GM11168 (cell line): ENCODE measurements at regions not wholly inside any gene's neighbourhood (a gene's known extent, or its start where the extent isn't known, plus 50 kb on each side); places are given as distances from the start of the nearest gene placed in this dataset.

Experiments
- in situ Hi-C: fragments of 300-500 bp; cut with MboI; formaldehyde crosslinking; loops from one replicate; pipeline ENCODE4 v1.12.0; 2022; ENCODE audit warnings: low sequenced_read_pairs; ENCODE audit not compliant: unreplicated experiment

DNA sequence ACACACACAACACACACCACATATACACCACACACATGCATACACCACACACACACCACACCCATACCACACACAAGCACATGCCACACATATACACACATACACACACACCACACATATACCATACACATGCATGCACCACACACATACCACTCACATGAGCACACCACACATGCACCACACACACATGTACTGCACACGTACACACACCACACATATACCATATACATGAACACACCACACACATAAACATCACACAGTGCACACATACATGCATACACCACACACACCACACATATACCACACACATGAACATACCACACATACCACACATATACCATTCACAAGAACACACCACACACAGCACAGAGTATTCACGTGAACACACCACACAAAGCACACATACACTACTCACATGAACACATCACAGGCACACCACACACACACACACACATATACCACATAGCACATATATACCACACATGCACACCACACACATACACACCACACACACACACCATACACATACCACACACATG, 219.9 kb upstream of the RAB6C start:
- in situ Hi-C loops, result no loop called here

DNA sequence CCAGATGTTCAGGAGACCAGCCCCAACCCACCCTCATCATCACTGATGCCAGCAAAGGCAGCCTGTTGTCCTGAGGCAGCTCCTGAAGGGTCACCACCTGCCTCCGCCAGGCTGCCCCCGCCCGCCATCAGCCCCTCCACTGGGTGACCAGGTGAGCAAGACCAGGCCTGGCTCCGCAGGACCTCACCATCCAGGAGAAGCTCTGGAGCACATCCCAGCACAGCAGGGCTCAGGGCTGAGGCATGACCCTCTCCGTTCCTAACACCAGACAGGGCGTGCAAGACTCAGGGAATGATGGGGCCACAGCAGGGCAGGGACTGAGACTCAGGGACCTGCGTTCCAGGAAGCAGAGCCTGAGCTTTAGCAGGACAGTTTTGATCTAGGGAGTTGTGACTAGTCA, 218.8 kb upstream of the RAB6C start:
- in situ Hi-C loops, result no loop called here

DNA sequence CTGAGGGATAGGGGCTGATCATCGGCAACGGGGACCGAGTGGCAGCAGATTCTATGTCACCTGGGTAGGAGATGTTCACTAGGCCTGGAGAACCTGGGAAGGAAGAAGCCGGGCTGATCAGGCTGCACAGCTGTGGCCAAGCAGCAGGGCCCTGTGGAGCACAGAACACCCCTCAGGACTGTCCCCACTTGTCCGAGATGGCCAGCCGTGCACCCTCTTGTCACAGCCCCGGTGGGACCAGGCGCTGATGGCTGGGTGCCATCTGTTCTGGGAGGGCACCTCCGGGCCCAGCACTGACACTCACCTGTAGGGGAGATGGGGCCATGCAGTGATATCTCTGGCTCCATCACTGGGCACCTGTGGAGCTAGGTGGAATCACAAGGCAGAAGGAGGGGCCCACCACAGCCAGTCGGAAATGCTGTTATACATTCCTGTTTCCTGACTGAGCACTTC, 217.9 kb upstream of the RAB6C start:
- in situ Hi-C loops, result no loop called here

DNA sequence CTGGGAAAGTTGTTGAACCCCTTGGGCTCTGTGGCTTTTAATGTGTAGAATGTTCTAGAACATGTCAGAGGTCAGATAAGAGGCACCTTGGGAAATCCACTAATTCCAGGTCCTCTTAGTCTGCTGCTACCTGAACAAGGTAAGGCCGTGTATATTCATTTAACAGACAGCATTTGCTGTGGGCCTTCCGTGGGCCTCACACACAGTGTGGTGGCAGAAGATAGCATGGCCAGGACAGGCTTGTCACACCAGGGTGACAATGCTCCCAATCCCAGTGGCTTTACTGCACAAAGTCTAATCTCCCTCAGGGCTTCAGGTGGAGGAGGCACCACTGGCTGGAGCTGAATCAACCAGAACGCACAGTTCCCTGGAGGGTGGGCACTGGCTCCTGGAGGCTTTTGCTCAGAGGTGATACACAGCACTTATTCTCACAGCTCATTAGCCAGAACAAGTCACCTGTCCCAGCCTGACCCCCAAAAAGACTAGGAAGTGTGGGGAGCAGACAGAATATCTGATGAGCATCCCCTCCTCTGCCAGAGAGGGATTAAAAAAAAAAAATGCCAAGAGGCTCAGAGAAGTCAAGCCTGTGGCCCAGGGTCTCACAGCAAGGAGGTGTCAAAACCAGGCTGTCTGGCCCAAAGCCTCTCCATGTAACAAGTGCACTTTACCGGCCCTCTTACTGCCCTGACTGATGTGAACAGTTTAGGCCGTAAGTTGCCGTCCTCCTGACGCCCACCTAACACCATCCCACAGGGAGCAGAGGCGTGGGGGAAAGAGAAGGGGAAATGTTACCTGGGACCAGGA, 216.9 kb upstream of the RAB6C start:
- in situ Hi-C loops, result no loop called here

DNA sequence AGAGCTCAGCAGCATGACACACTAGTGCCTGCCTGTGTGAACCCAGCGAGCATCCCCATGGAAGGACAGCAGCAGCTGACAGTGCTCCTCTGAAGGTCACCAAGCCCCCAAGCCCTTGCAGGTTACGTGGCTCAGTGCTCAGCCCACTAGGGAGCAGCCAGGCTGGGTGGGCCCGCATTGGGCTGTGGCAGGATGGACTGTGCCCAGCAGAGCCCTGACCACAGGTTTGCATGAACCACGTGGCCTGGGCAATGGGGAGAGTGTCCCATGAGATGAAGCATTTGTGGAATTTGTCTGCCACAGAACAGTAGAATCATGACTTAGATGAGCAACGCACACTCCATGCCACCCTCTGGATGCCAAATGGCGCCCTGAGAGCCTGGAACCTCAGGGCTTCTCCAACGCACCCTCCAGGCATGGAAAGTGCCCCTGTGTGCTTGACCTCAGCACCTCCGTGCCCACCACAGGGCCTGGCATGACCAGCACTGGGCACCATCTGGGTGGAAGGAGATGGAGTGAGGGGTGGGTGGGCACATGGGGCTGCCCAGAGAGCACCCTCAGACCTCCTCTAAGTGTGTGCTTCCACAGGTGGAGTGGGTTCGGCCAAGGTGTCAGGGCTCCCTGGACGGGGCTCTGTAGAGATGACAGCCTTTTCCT, 216.1 kb upstream of the RAB6C start:
- in situ Hi-C loops, result no loop called here

DNA sequence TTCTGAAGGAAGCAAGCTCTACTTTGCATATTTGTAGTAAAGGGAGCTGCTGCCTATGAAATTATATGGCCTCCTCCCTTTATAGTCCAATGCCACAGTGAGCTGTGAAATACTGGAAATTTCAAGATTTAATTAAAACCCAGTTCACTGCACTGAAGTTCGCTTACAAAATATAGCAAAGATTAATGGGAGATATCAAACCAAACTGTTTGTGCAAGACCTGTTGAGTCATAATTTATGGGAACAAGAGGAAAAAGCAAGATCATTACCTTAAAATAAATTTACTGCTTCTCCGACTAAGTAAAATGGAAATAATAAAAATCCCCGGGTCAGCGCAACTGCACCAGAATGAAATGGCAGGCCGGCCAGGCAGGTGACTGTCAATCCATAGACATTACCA, 215.5 kb upstream of the RAB6C start:
- in situ Hi-C loops, result no loop called here

DNA sequence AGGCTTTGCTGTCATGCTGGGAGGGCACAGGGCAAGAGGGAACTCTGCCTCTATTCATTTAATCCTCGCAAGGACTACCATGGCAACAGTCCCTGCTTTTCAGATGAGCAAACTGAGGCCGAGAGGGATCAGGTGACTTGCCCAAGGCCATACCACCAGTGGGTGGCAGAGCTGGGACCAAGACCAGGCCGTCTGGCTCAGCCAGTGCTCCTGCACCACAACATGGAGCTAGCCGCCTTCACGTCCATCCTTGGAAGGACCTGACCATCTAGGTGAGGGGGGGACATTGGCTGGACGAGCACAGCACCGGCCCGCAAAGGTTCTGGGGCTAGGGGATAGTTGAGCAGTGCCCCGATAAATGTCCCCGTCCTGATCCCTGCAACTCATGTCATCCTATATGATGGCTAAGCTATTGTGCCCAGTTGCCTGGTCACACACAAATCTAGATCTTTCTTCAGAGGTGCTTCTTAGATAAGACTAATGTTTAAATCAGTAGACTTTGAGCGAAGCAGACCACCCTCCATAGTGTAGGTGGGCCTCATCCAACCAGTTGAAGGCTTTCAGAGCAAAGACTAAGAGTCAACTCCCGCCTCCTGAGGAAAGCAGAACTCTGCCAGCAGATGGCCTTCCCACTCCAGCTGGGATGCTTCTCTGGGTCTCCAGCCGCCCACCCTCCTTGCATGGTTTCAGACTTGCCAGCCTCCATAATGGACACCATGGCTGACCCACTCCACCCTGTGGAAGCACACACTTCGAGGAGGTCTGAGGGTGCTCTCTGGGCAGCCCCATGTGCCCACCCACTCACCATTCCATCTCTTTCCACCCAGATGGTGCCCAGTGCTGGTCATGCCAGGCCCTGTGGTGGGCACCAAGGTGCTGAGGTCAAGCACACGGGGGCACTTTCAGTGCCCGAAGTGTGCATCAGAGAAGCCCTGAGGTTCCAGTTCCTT, 214.8 kb upstream of the RAB6C start:
- in situ Hi-C loops, result no loop called here

DNA sequence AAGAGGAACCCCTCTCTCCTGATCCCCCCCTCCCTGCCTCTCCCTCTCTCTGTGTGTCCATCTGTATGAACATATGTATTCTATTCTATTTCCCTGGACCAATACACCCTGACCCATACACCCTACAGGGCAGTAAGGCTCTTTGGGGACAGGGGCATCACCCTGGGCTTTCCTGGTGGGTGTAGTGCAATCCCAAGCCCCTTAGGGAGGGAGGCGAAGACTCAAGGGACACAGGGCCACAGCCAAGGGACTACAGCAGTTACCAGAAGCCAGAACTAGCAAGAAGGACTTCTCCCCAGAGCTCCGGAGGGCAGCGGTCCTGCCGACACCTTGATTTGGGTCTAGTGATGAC, 214.2 kb upstream of the RAB6C start:
- in situ Hi-C loops, result no loop called here

DNA sequence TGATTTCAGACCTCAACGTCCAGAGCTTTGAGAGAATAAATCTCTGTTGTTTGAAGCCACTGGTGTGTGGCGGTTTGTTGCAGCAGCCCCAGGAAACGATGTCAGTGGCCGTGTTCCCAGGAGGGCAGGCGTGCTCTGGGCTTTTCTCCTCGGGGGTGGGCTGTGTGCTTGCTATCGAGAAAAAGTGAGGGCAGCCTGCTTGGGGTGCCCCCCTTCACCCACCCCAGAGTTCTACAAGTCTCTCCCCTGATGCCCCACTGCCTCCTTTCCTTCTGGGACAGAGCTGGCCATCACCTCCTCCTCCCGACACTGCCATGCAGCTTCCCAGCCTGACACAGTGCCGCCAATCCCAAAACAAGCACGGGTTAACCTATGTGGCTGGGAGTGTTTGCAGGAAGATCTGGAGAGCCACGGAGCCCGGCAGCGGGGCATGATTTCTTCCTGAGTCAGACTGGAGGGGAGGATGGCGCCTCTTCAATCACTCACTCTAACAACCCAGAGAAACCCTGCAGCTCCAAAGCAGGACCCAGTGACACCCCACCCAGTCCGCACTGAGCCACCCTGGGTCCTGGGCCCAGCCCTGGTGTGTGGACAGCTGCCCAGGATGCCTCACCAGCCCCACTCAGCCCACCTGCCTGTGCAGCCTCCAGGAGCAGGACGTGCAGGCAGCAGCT, 213.7 kb upstream of the RAB6C start:
- in situ Hi-C loops, result no loop called here

DNA sequence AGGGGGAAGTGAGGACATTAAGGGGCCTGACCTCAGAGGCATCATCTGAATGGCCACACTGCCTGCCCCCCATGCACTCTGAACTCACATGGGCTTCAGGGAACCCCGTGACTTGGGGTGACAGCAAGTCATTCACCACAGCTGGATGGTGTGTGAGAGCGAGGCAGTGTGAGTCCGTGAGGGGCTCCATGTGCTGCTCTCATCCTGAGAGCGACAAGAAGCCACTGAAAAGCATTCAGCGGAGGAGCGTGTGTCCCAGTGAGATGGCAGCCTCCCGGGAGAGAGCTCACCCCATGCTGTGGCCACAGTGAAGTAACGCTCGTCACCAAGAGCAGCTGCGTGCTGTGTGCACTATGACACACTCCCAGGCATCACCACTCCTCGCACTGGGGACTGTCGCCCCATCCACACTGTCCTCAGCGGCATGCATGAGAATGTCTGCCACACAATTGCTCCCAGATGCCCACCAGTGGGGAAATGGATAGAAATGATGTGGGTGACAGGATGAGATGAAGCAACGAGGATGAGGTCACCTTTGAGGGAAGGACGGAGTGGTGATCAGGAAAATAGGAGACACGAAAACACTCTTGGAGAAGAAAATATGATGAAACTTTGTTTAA, 213.0 kb upstream of the RAB6C start:
- in situ Hi-C loops, result no loop called here

DNA sequence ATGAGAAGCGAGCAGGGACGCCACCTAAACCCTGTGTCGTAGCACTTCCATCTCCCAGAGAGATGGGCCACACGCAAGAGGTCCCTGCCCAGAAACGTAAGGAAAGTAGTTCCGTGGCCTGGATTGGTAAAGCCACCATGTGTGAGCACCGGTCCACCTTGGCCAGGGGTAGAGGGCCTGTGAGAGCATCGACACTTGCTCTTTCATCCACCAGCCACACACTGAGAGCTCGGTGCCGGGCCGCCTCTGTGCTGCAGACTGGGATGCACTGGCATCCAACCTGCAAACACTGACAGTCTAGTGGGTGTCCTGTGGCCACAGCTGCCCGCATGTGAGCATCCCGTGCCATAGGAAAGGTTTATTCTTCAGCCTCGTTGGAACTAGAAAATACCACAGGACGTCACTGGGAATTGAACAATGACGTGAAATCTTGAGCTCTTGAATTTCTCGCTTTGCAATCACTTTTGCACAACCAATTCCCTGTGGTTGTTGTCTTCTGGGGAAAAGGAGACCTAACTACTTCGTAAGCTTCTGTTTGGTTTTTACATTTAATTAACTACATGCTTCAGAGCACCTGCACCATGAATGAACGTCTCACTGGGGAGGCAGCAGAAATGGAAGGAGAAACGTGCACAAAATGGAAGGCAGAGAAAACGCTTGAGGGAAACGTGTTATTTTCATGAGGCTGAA, 212.0 kb upstream of the RAB6C start:
- in situ Hi-C loops, result no loop called here

DNA sequence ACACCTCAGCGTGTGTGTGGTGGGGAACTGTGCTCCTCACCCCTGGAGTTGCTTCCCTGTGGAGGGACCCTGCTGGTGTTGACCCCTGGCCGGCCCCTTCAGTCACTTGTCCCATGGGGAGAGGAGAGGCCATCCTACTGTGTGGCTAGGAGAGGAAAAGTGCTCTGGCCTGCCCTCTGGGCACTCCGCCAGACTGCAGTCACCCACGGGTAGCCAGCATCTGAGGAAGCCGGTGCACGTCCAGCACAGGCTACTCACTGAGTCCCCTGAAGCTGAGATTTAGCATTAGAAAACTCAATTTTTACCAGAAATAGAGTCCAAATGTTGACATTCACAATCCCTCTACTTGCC, 211.5 kb upstream of the RAB6C start:
- in situ Hi-C loops, result no loop called here

DNA sequence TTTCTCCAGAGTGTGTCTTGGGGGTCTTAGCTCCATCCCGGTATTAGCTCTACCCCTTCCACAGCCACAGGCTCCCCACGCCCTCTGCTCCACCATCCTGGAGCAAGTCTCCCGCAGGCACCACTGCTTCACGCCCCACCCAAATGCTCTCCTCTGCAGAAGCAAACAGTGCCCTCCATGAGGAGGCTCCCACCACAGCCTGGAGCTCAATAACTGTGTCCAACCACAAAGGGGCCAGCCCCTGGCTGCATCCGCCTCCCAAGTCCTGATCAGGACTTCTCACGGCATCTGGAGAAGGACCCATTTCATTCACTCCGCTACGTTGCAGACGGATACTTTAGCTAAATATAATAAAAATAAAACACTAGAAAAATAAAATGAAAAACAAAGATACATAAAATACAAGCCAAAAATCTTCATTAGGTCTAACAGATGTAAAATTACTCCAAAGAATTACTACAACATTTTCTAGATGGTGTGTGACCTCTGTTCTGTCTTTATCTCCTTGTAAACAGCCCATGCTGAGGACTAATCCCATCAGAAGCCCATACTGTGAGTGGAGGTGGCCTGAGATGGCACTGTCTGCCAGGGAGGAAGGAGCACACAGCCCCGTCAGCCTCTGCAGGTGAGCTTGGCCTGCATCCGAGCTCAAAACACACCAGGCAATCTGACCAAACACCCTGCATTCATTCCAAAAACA, 210.8 kb upstream of the RAB6C start:
- in situ Hi-C loops, result no loop called here

DNA sequence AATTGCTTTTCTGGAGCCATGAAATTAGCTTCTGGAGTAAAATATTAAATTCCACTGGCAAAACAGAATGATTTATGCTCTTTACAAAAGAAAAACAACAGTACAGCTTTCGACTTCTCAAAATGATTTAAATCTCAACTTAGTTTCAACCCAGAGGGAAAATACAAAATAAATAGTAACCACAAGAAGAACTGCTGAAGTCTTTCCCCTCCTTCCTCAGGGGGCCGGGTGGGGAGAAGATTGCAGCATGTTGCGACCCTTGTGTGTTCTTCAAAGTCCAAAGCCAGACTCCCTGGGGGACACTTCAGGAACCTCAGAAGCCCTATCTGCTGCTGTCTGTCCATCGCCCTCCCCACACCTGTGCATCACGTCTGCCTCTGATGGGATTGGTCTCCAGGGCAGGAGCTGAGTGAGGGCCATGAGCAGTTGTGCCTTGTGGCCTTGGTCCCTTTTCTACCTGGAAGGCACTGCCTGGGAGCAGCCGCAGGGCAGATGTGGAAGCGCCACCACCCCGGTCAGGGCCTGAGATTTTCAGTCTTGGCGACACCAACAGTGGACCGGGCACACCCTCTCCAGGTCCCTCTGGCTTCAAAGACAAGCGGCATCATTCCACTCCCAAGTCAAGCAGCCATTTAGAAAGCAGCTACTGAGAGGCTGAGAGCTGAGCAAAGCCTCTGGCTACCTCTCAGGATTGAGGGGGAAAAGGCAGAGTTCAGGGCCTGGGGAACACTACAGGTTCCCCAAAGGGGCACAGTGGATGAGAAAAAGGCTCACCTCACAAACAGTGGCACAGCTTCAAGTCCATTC, 210.1 kb upstream of the RAB6C start:
- in situ Hi-C loops, result no loop called here

DNA sequence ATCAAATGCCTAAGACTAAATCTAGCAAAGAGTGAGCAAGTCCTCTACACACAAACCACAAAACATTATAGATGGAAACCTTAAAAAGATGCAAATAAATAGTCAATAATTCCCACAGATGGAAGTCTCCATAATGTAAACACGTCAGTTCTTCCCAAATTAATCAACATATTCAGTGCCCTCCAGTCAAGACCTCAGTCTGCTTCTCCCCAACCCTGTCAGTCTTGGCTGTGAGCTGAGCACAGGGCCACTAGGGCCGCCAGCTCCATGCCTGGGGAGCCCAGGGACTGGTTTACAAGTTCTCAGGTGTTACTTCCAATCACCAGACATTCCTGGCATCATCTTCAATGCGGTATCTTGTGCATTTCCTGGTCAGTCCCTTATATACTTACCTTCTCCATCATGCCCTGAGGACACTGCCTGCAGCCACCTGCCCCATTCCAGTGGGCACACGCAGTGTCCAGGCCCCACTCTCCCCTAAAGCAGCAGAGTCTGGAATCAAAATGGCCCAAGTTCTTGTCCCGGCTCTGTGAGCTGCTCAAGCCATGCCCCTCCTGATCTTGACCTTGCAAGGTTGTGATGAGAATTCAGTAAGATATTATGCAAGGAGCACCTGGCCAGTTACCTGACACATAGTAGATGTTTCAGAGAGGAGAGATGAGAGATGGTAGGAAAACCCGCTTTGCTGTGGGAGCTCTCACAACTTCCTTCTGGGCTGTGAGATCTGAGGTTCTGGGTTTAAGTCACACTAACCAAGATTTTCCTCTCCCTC, 207.9 kb upstream of the RAB6C start:
- in situ Hi-C loops, result no loop called here

DNA sequence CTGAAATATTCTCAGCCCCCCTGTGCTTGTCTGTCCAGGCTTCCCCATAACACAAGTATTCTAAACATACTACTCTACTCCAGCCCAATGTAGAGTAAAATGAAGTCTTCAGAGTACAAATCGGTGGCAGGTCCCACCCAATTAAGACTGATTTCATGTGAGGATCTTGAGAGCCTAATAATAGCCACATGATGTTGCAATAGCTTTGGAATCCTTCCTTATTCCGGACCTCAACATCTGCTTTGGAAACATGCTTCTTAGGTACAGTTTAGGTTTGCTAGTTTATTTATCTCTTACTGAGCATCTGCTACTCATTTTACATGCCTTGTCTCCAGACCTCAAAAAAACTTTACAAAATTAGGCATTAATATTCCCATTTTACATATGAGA, 207.3 kb upstream of the RAB6C start:
- in situ Hi-C loops, result no loop called here
